ENCODE measurements at regions not wholly inside any gene's neighbourhood (a gene's known extent, or its start where the extent isn't known, plus 50 kb on each side); places are given as distances from the start of the nearest gene placed in this dataset.

GRCh38 chr12:3336606-3337311, 154.2 kb upstream of the PRMT8 start:
- DNase-seq: no peak

- DNase-seq: no peak
Measured at GRCh38 chr12:3337944-3338343, 153.1 kb upstream of the PRMT8 start.

- no peak for DNase-seq
Measured at GRCh38 chr12:3339221-3339620, 151.8 kb upstream of the PRMT8 start.

GRCh38 chr12:3341594-3341993, 149.4 kb upstream of the PRMT8 start:
- no peak for DNase-seq

- no peak for DNase-seq
Measured at GRCh38 chr12:3342051-3342450, 149.0 kb upstream of the PRMT8 start.

GRCh38 chr12:3348055-3348454, 142.9 kb upstream of the PRMT8 start:
- DNase-seq: no peak

GRCh38 chr12:3350432-3350831, 140.6 kb upstream of the PRMT8 start:
- no peak for DNase-seq

- DNase-seq: no peak
Measured at GRCh38 chr12:3351731-3352130, 139.3 kb upstream of the PRMT8 start.

GRCh38 chr12:3352230-3352629, 138.8 kb upstream of the PRMT8 start:
- no peak for DNase-seq

- no peak for DNase-seq
Measured at GRCh38 chr12:3353621-3354020, 137.4 kb upstream of the PRMT8 start.

GRCh38 chr12:3354586-3354985, 136.4 kb upstream of the PRMT8 start:
- no peak for DNase-seq

- DNase-seq: no peak
Measured at GRCh38 chr12:3355378-3355900, 135.6 kb upstream of the PRMT8 start.

GRCh38 chr12:3357950-3358525, 133.0 kb upstream of the PRMT8 start:
- no peak for DNase-seq

- no peak for DNase-seq
Measured at GRCh38 chr12:3359478-3359877, 131.5 kb upstream of the PRMT8 start.

GRCh38 chr12:3361146-3361545, 129.9 kb upstream of the PRMT8 start:
- DNase-seq: no peak

- no peak for DNase-seq
Measured at GRCh38 chr12:3362737-3363136, 128.3 kb upstream of the PRMT8 start.

GRCh38 chr12:3363608-3364007, 127.4 kb upstream of the PRMT8 start:
- DNase-seq: no peak

- DNase-seq: no peak
Measured at GRCh38 chr12:3364226-3364625, 126.8 kb upstream of the PRMT8 start.

GRCh38 chr12:3364661-3365462, 126.1 kb upstream of the PRMT8 start:
- no peak for DNase-seq

- DNase-seq: no peak
Measured at GRCh38 chr12:3365463-3366411, 125.3 kb upstream of the PRMT8 start.

GRCh38 chr12:3366451-3367110, 124.4 kb upstream of the PRMT8 start:
- no peak for DNase-seq
